T-helper 1 cell treated with Interleukin-12 subunit alpha and Interleukin-12 subunit beta and Interleukin-4 antibody, amounts not matched to agents 30 μg/mL and 1 μg/mL, for 36 hours (primary cell): ENCODE measurements at regions not wholly inside any gene's neighbourhood (a gene's known extent, or its start where the extent isn't known, plus 50 kb on each side); places are given as distances from the start of the nearest gene placed in this dataset.
"Not testable (repeated sequence)": the region's sequence is repeated elsewhere in the genome, so short reads cannot be mapped to it uniquely, and the experiment has no call there.

Experiments used
- H3K27ac Mint-ChIP-seq: one replicate; pipeline ENCODE4 v1.8.0; 2021; ENCODE audit warnings: mild to moderate bottlenecking, mixed read lengths
- H3K27me3 Mint-ChIP-seq: one replicate; pipeline ENCODE4 v1.8.0; 2021; ENCODE audit warnings: low read depth, mixed read lengths
- H3K36me3 Mint-ChIP-seq: one replicate; pipeline ENCODE4 v1.8.0; 2021; ENCODE audit warnings: low read depth, mixed read lengths
- H3K4me1 Mint-ChIP-seq: one replicate; pipeline ENCODE4 v1.8.0; 2021; ENCODE audit warnings: low read depth, mixed read lengths
- H3K4me3 Mint-ChIP-seq: one replicate; pipeline ENCODE4 v1.8.0; 2021; ENCODE audit warnings: mild to moderate bottlenecking, moderate library complexity, mixed read lengths
- H3K9me3 Mint-ChIP-seq: one replicate; pipeline ENCODE4 v1.8.0; 2021; ENCODE audit warnings: mixed read lengths

DNA sequence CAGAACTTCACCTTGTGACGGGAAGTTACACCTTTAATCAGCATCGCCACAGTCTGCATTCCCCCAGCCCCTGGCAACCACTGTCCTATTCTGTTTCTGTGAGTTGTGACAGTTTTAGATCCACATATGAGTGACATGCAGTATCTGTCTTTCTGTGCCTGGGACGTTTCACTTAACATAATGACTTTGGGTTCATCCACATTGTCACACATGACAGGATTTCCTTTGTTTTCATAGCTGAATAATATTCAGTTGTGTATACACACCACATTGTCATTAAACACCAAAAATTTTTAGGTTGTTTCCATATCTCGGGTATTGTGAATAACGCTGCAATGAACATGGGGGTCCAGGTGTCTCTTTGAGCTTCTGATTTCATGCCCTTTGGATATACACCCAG is 62.6 kb upstream of the BDH1 start:
- H3K27me3 Mint-ChIP-seq, H3K9me3 Mint-ChIP-seq, H3K27ac Mint-ChIP-seq, H3K4me3 Mint-ChIP-seq: not testable (repeated sequence)
- peaks cover 10% of the 10 kb centered on the region for H3K4me1 Mint-ChIP-seq
- H3K36me3 Mint-ChIP-seq = peaks cover 65% of the 10 kb centered on the region

DNA sequence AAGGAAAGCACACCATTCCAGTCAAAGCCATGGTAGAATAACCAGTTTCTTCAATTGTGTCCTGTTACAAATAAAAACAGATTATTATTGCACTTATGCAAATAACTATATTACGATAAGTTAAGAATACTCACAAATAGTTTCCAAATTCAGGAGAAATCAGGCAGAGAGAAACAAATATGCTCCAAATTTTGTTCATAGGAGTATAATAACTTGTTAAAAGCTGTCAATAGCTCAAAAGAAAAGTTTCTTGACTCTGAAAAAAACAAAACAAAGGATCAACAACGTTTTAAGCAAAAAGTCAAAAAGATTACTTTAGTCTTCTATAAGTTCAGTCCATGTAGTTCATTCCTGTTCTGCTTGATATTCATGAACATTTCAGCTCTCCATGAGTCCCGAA is 59.7 kb upstream of the BDH1 start:
- no peak overlapping the region for H3K4me3 Mint-ChIP-seq
- peaks cover 69% of the 10 kb centered on the region for H3K36me3 Mint-ChIP-seq
- peaks cover 8% of the 10 kb centered on the region for H3K9me3 Mint-ChIP-seq
- no peaks in the 10 kb centered on the region for H3K27me3 Mint-ChIP-seq
- H3K4me1 Mint-ChIP-seq = peaks cover 19% of the 10 kb centered on the region
- no peak overlapping the region for H3K27ac Mint-ChIP-seq

DNA sequence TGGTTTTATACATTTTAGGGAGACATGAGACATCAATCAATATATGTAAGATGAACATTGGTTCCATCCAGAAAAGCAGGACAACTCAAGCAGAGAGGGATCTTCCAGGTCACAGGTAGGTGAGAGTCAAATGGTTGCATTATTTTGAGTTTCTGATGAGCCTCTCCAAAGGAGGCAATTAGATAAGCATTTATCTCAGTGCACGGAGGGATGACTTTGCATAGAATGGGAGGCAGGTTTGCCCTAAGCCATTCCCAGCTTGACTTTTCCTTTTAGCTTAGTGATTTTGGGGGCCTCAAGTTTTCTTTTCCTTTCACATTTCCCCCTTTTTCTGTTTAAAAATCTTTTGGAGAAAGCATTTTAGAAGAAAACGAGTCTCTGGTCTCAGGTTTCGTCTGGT is 58.4 kb upstream of the BDH1 start:
- not testable (repeated sequence) for H3K27me3 Mint-ChIP-seq, H3K4me3 Mint-ChIP-seq, H3K9me3 Mint-ChIP-seq
- H3K4me1 Mint-ChIP-seq = peaks cover 22% of the 10 kb centered on the region
- H3K36me3 Mint-ChIP-seq = peaks cover 72% of the 10 kb centered on the region
- H3K27ac Mint-ChIP-seq = peak overlapping the region; percentile 31

DNA sequence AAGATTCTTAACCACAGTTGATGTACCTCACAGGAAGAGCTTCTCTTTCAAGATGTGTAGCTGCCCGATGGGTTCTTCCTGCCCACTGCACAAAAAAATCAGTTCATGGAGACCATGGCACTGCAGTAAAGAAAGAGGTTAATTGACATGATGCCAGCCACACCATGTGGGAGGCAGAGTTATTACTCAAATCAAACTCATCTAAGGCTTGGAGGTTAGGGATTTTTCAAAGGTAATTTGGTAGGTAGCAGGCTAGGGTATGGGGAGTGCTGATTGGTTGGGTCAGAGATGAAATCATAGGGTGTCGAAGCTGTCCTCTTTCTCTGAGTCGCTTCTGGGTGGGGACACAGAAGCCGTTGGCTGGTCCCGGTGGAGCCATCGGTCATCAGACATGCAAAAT is 57.4 kb upstream of the BDH1 start:
- no peak overlapping the region for H3K4me3 Mint-ChIP-seq
- H3K27ac Mint-ChIP-seq = peak overlapping the region; percentile 72
- H3K36me3 Mint-ChIP-seq = peaks cover 67% of the 10 kb centered on the region
- H3K27me3 Mint-ChIP-seq = no peaks in the 10 kb centered on the region
- peaks cover 8% of the 10 kb centered on the region for H3K9me3 Mint-ChIP-seq
- H3K4me1 Mint-ChIP-seq = peaks cover 22% of the 10 kb centered on the region

DNA sequence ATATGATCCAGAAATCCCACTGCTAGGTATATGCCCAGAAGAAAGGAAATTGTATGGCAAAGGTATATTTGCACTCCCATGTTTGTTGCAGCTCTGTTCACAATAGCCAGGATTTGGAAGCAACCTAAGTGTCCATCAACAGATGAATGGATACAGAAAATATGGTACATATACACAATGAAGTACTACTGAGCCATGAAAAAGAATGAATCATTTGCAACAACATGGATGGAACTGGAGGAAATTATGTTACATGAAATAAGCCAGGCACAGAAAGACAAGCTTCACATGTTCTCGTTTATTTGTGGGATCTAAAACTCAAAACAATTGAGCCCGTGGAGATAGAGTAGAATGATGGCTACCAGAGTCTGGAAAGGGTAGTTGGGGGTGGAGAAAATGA is 55.5 kb upstream of the BDH1 start:
- peaks cover 22% of the 10 kb centered on the region for H3K4me1 Mint-ChIP-seq
- no peak overlapping the region for H3K27ac Mint-ChIP-seq
- no peaks in the 10 kb centered on the region for H3K27me3 Mint-ChIP-seq
- H3K36me3 Mint-ChIP-seq = peaks cover 57% of the 10 kb centered on the region
- no peak overlapping the region for H3K4me3 Mint-ChIP-seq
- H3K9me3 Mint-ChIP-seq = peaks cover 8% of the 10 kb centered on the region

DNA sequence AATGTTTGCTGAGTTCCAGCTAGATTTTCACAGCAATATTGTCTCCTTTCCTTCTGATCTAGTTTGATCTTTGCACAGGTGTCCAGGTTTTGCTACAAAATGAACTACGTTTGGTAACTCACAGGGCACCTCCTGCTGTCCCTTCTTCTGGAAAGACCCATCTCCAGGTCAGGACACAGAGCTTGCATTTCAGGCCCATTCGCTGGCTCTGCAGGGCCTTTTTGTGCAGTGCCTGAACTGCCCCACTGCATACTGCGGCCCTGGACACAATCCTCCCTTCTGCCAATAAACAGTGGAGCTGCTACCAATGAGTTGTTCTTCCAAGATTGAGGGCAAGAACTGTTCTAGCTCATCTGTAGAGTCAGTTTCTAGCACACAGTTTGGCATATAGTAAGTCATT is 50.7 kb upstream of the BDH1 start:
- Mint-ChIP-seq H3K36me3 (peaks cover 25% of the 10 kb centered on the region), H3K27ac (no peak overlapping the region), H3K4me1 (peaks cover 8% of the 10 kb centered on the region), H3K27me3 (no peaks in the 10 kb centered on the region), H3K4me3 (no peak overlapping the region), H3K9me3 (no peaks in the 10 kb centered on the region)
